22Rv1 (cell line): ENCODE measurements at regions not wholly inside any gene's neighbourhood (a gene's known extent, or its start where the extent isn't known, plus 50 kb on each side); places are given as distances from the start of the nearest gene placed in this dataset.

Source experiments
- H3K27ac ChIP-seq: fragments of 450-650 bp; 2 replicates; pipeline ENCODE4 v1.5.1; 2017
- CTCF ChIP-seq: fragments of 450-650 bp; IDR thresholded peaks from 2 replicates; pipeline ENCODE4 v1.5.1; 2017; ENCODE audit warnings: mild to moderate bottlenecking
- ZFX ChIP-seq: fragments of 450-650 bp; IDR thresholded peaks from 2 replicates; pipeline ENCODE4 v1.6.1; 2017; ENCODE audit warnings: antibody characterized with exemption, borderline replicate concordance

GRCh38 chr3:124158168-124158881 lies 166.4 kb upstream of the ROPN1 start:
- no peak for TF ChIP-seq CTCF
- no peak for TF ChIP-seq ZFX
- no peak overlapping the region for H3K27ac ChIP-seq

GRCh38 chr3:124161448-124161847 lies 169.5 kb upstream of the ROPN1 start:
- no peak overlapping the region for H3K27ac ChIP-seq
- TF ChIP-seq CTCF (no peak), ZFX (no peak)

- no peak for TF ChIP-seq CTCF
- no peak for TF ChIP-seq ZFX
Measured at GRCh38 chr3:124163689-124164088, 171.8 kb upstream of the ROPN1 start.

GRCh38 chr3:124168271-124168670 lies 176.3 kb upstream of the ROPN1 start:
- no peak for TF ChIP-seq ZFX
- TF ChIP-seq CTCF, result no peak
- no peak overlapping the region for H3K27ac ChIP-seq

More at GRCh38 chr3:124163689-124164088, 171.8 kb upstream of the ROPN1 start:
- no peak overlapping the region for H3K27ac ChIP-seq

GRCh38 chr3:124172283-124172682 lies 180.4 kb upstream of the ROPN1 start:
- no peak for TF ChIP-seq CTCF
- TF ChIP-seq ZFX, result no peak
- H3K27ac ChIP-seq, result no peak overlapping the region

GRCh38 chr3:124172816-124173215 lies 180.9 kb upstream of the ROPN1 start:
- H3K27ac ChIP-seq, result no peak overlapping the region
- TF ChIP-seq ZFX (no peak), CTCF (no peak)

GRCh38 chr3:124174476-124174875 lies 182.6 kb upstream of the ROPN1 start:
- TF ChIP-seq ZFX (no peak), CTCF (no peak)
- H3K27ac ChIP-seq, result no peak overlapping the region
